ENCODE measurements at regions not wholly inside any gene's neighbourhood (a gene's known extent, or its start where the extent isn't known, plus 50 kb on each side); places are given as distances from the start of the nearest gene placed in this dataset.

DNA sequence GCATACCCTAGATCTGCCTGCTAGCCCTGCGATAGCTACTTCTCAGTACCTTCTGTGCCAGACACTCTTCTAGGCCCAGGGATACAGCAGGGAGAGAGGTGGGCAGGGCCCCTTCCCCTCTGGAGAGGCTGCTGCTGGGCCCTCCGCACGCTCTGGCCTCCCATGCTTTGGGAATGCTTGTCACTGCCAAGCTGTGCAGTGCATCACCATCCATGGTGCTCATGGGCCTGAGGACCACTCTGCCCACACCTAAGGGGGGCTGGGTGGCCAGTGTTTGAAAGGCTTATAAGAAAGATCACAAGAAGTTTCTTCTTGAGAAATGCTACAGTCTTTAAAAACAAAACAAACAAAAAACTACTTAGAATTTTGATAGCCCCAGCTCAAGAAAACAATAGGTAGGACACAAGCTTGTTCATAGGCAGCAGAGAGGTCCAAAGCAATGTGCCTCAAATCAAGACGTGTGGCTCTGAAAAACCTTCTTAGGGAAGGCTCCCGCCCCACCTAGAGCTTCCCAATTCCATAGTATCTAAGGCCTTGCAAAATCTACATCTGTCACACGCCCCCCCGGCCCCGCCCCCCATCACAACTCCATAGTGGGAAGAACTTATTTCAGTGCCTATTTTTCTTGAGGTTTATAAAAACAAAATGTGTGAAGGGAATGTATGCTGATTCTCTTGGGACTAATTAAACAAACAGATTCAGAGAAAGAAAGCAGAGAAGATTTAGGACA, 145.8 kb downstream of the TM9SF2 start:
- FAIRE-seq, result no peak
- no peaks in the 10 kb centered on the region for H3K9me3 ChIP-seq (ENCODE audit: control insufficient read depth, low read depth, low read length)
- H3K9ac ChIP-seq (ENCODE audit: control insufficient read depth, extremely low read depth, insufficient read depth, low read length), result no peak overlapping the region
- H3K27ac ChIP-seq (ENCODE audit: control insufficient read depth, insufficient read depth, low read length), result no peak overlapping the region
- H3K4me1 ChIP-seq (ENCODE audit: control insufficient read depth, extremely low read depth, insufficient read depth, low read length), result no peaks in the 10 kb centered on the region
- no peaks in the 10 kb centered on the region for H3K27me3 ChIP-seq (ENCODE audit: control insufficient read depth, extremely low read depth, insufficient read depth, low read length)
- no peaks in the 10 kb centered on the region for H3K79me2 ChIP-seq (ENCODE audit: control insufficient read depth, insufficient read depth, low read length)
- no peaks in the 10 kb centered on the region for H4K20me1 ChIP-seq (ENCODE audit: control insufficient read depth, extremely low read depth, insufficient read depth, low read length)
- dilution Hi-C loops (cut with MboI; ENCODE audit: extremely low pct_ligation_motif_present, low sequenced_read_pairs), result no loop called here
- no peak overlapping the region for H3K4me2 ChIP-seq (ENCODE audit: control insufficient read depth, extremely low read depth, insufficient read depth, low read depth, low read length)
- TF ChIP-seq EZH2 (IDR thresholded peaks at IDR 0.05; ENCODE audit: low read length) (no peak), CTCF (optimal IDR thresholded peaks at IDR 0.05 in 1 of 3, IDR thresholded peaks at IDR 0.05 in 1 of 3, conservative IDR thresholded peaks at IDR 0.05 in 1 of 3; ENCODE audit: extremely low read depth in 1 of 3, insufficient read depth in 2 of 3, low read length in 3 of 3) (no peak)
- H3K4me3 ChIP-seq (ENCODE audit: control insufficient read depth in 2 of 3, extremely low read depth in 1 of 3, insufficient read depth in 2 of 3, low read depth in 1 of 3, low read length in 3 of 3), result no peak overlapping the region
- DNase-seq (ENCODE audit: low read depth, low spot score), result no peak
- H3K9me1 ChIP-seq (ENCODE audit: control insufficient read depth, extremely low read depth, insufficient read depth, low read length), result no peaks in the 10 kb centered on the region
- no peak overlapping the region for H2AFZ ChIP-seq (ENCODE audit: control insufficient read depth, low read length)
- H3K36me3 ChIP-seq (ENCODE audit: control insufficient read depth in 2 of 2, extremely low read depth in 1 of 2, insufficient read depth in 2 of 2, low read length in 2 of 2), result no peaks in the 10 kb centered on the region

DNA sequence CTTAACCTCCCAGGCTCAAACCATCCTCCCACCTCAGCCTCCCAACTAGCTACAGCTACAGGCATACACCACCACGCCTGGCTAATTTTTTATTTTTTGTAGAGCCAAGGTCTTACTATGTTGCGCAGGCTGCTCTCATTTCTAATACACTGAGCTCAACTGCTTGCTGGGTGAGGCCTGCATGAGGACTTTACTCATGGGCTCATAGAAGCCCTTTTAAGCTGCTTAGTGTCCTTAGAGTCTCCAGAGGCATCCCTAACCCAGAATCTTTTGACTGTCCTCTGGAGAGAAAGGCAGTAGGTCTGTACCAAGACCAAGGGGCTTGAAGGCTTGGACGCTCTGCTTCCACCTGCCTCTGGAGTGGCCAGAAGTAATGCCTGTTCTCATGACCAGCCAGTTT, 141.6 kb downstream of the TM9SF2 start:
- Histone ChIP-seq H3K9me3 (ENCODE audit: control insufficient read depth, low read depth, low read length) (no peaks in the 10 kb centered on the region), H3K36me3 (ENCODE audit: control insufficient read depth in 2 of 2, extremely low read depth in 1 of 2, insufficient read depth in 2 of 2, low read length in 2 of 2) (no peaks in the 10 kb centered on the region), H2AFZ (ENCODE audit: control insufficient read depth, low read length) (no peak overlapping the region), H3K4me3 (ENCODE audit: control insufficient read depth in 2 of 3, extremely low read depth in 1 of 3, insufficient read depth in 2 of 3, low read depth in 1 of 3, low read length in 3 of 3) (no peak overlapping the region), H3K27ac (ENCODE audit: control insufficient read depth, insufficient read depth, low read length) (no peak overlapping the region), H3K27me3 (ENCODE audit: control insufficient read depth, extremely low read depth, insufficient read depth, low read length) (no peaks in the 10 kb centered on the region), H3K79me2 (ENCODE audit: control insufficient read depth, insufficient read depth, low read length) (no peaks in the 10 kb centered on the region), H4K20me1 (ENCODE audit: control insufficient read depth, extremely low read depth, insufficient read depth, low read length) (no peaks in the 10 kb centered on the region), H3K4me2 (ENCODE audit: control insufficient read depth, extremely low read depth, insufficient read depth, low read depth, low read length) (no peak overlapping the region), H3K9ac (ENCODE audit: control insufficient read depth, extremely low read depth, insufficient read depth, low read length) (no peak overlapping the region), H3K9me1 (ENCODE audit: control insufficient read depth, extremely low read depth, insufficient read depth, low read length) (no peaks in the 10 kb centered on the region), H3K4me1 (ENCODE audit: control insufficient read depth, extremely low read depth, insufficient read depth, low read length) (no peaks in the 10 kb centered on the region)
- TF ChIP-seq EZH2 (IDR thresholded peaks at IDR 0.05; ENCODE audit: low read length), result no peak
- no peak for TF ChIP-seq CTCF (optimal IDR thresholded peaks at IDR 0.05 in 1 of 3, IDR thresholded peaks at IDR 0.05 in 1 of 3, conservative IDR thresholded peaks at IDR 0.05 in 1 of 3; ENCODE audit: extremely low read depth in 1 of 3, insufficient read depth in 2 of 3, low read length in 3 of 3)
- dilution Hi-C loops (cut with MboI; ENCODE audit: extremely low pct_ligation_motif_present, low sequenced_read_pairs), result no loop called here
- FAIRE-seq (no peak), DNase-seq (ENCODE audit: low read depth, low spot score) (no peak)
